IMR-90 (cell line): ENCODE measurements at regions not wholly inside any gene's neighbourhood (a gene's known extent, or its start where the extent isn't known, plus 50 kb on each side); places are given as distances from the start of the nearest gene placed in this dataset.

Source experiments
- ATAC-seq: fragments of 200-7000 bp; cut with Tn5 transposase; 2 replicates; pipeline ENCODE4 v1.9.1; 2020; ENCODE audit warnings: low read depth, mild to moderate bottlenecking, moderate library complexity
- BruUV-seq: library from RNA; stranded (reverse); fragments of 400-500 nt; replicated peaks from 2 replicates; lab custom pipeline; 2021; lab: Mats Ljungman, UMichigan
- CTCF ChIA-PET: fragments of 300-600 bp; formaldehyde crosslinking; extraction: SDS; loops from one replicate; lab custom pipeline; 2021; ENCODE audit warnings: antibody characterized with exemption; lab: Yijun Ruan, JAX
- POLR2A ChIA-PET: fragments of 300-600 bp; sonication (Branson Sonifier 250); formaldehyde crosslinking; loops from one replicate; lab custom pipeline; 2022; ENCODE audit warnings: antibody characterized with exemption; ENCODE audit not compliant: unreplicated experiment; lab: Charles Lee
- DNase-seq: peaks from one replicate; pipeline ENCODE4 v3.0.0; 2013
- H2AFZ ChIP-seq: replicated peaks from 2 replicates; pipeline ENCODE3; 2013; ENCODE audit warnings: low read length, mild to moderate bottlenecking; ENCODE audit not compliant: poor library complexity
- H2AK5ac ChIP-seq: 2 replicates; pipeline ENCODE4 v1.6.1; 2013; ENCODE audit warnings: low read depth, low read length, inconsistent platforms
- H2AK9ac ChIP-seq: replicated peaks from 2 replicates; pipeline ENCODE3; 2013; ENCODE audit warnings: mild to moderate bottlenecking, low read depth, low read length, moderate library complexity; ENCODE audit not compliant: poor library complexity
- H2BK120ac ChIP-seq: 2 replicates; pipeline ENCODE4 v1.6.1; 2013; ENCODE audit warnings: low read depth, low read length, inconsistent platforms
- H2BK15ac ChIP-seq: 3 replicates; pipeline ENCODE4 v1.6.1; 2013; ENCODE audit warnings: low read depth, low read length, inconsistent platforms
- H2BK20ac ChIP-seq: 2 replicates; pipeline ENCODE4 v1.6.1; 2013; ENCODE audit warnings: low read depth, mild to moderate bottlenecking, inconsistent platforms, low read length, moderate library complexity
- H2BK5ac ChIP-seq: 2 replicates; pipeline ENCODE4 v1.6.1; 2013; ENCODE audit warnings: mild to moderate bottlenecking, low read depth, low read length, inconsistent platforms; ENCODE audit not compliant: poor library complexity, severe bottlenecking
- H3K14ac ChIP-seq: replicated peaks from 2 replicates; pipeline ENCODE4 v1.6.1; 2013; ENCODE audit warnings: low read depth, low read length, inconsistent platforms
- H3K18ac ChIP-seq: 2 replicates; pipeline ENCODE4 v1.6.1; 2013; ENCODE audit warnings: low read depth, low read length, control low read depth
- H3K23ac ChIP-seq: 2 replicates; pipeline ENCODE4 v1.6.1; 2013; ENCODE audit warnings: low read depth, low read length, inconsistent platforms
- H3K27ac ChIP-seq: 2 replicates; pipeline ENCODE4 v1.5.1; 2013; ENCODE audit warnings: mild to moderate bottlenecking, control low read depth, low read length; ENCODE audit not compliant: insufficient read depth
- H3K27me3 ChIP-seq: 2 replicates; pipeline ENCODE4 v1.6.1; 2013; ENCODE audit warnings: low read length; ENCODE audit not compliant: control insufficient read depth, insufficient read depth
- H3K36me3 ChIP-seq: 2 replicates; pipeline ENCODE4 v1.6.1; 2013; ENCODE audit warnings: low read length, mixed read lengths; ENCODE audit not compliant: control insufficient read depth, insufficient read depth
- H3K4ac ChIP-seq: 2 replicates; pipeline ENCODE4 v1.6.1; 2013; ENCODE audit warnings: low read depth, low read length, inconsistent platforms
- H3K4me1 ChIP-seq: 2 replicates; pipeline ENCODE4 v1.6.1; 2013; ENCODE audit warnings: low read length, mixed read lengths; ENCODE audit not compliant: control insufficient read depth, insufficient read depth
- H3K4me2 ChIP-seq: 2 replicates; pipeline ENCODE4 v1.6.1; 2013; ENCODE audit warnings: low read depth, mild to moderate bottlenecking, control low read depth, low read length, moderate library complexity
- H3K4me3 ChIP-seq: 2 replicates; pipeline ENCODE4 v1.5.1; 2013; ENCODE audit warnings: low read depth, mild to moderate bottlenecking, control low read depth, low read length, moderate library complexity; ENCODE audit not compliant: insufficient read depth
- H3K56ac ChIP-seq: 2 replicates; pipeline ENCODE4 v1.6.1; 2013; ENCODE audit warnings: low read length, inconsistent platforms; ENCODE audit not compliant: insufficient read depth; ENCODE audit errors: extremely low read depth
- H3K79me1 ChIP-seq, 2 experiments: 2 replicates each; pipeline ENCODE4 v1.6.1; 2013; ENCODE audit warnings: low read length in 2 of 2, inconsistent platforms in 1 of 2, low read depth in 1 of 2
- H3K9ac ChIP-seq: 2 replicates; pipeline ENCODE4 v1.6.1; 2013; ENCODE audit warnings: low read depth, low read length, control low read depth
- H3K9me1 ChIP-seq: 2 replicates; pipeline ENCODE4 v1.6.1; 2013; ENCODE audit warnings: low read length, inconsistent platforms; ENCODE audit not compliant: insufficient read depth
- H3K9me3 ChIP-seq: 2 replicates; pipeline ENCODE4 v1.6.1; 2013; ENCODE audit warnings: low read length; ENCODE audit not compliant: control insufficient read depth, insufficient read depth
- H4K20me1 ChIP-seq: 2 replicates; pipeline ENCODE4 v1.6.1; 2013; ENCODE audit warnings: low read length, inconsistent platforms; ENCODE audit not compliant: insufficient read depth
- H4K5ac ChIP-seq: 2 replicates; pipeline ENCODE4 v1.6.1; 2013; ENCODE audit warnings: mild to moderate bottlenecking, low read depth, low read length, control low read depth
- H4K8ac ChIP-seq, 2 experiments: 2 replicates each; pipeline ENCODE4 v1.6.1; 2013; ENCODE audit warnings: low read depth in 2 of 2, low read length in 2 of 2, control low read depth in 1 of 2, inconsistent platforms in 1 of 2
- H4K91ac ChIP-seq: 2 replicates; pipeline ENCODE4 v1.6.1; 2013; ENCODE audit warnings: low read depth, low read length, inconsistent platforms; ENCODE audit not compliant: insufficient read depth
- BHLHE40 ChIP-seq: fragments of 150-350 bp; IDR thresholded peaks from 2 replicates; pipeline ENCODE4 v1.6.1; 2016; ENCODE audit warnings: mild to moderate bottlenecking, low read depth, low read length
- CEBPB ChIP-seq: IDR thresholded peaks from 2 replicates; pipeline ENCODE4 v1.6.1; 2012; ENCODE audit warnings: low read depth, low read length, improper control_type of control experiment
- CHD1 ChIP-seq: IDR thresholded peaks from 2 replicates; pipeline ENCODE4 v1.6.1; 2012; ENCODE audit warnings: low read depth, low read length, improper control_type of control experiment
- CTCF ChIP-seq: conservative IDR thresholded peaks from 2 replicates; pipeline ENCODE4 v1.5.1; 2012; ENCODE audit warnings: mild to moderate bottlenecking, low read depth, low read length, improper control_type of control experiment
- ELK1 ChIP-seq: fragments of 150-350 bp; IDR thresholded peaks from 2 replicates; pipeline ENCODE4 v1.6.1; 2016; ENCODE audit warnings: low read depth, mild to moderate bottlenecking, low read length, moderate library complexity, borderline replicate concordance
- FOS ChIP-seq: fragments of 150-350 bp; IDR thresholded peaks from 2 replicates; pipeline ENCODE4 v1.6.1; 2016; ENCODE audit warnings: low read depth, low read length
- MAFK ChIP-seq: IDR thresholded peaks from 2 replicates; pipeline ENCODE4 v1.6.1; 2012; ENCODE audit warnings: low read depth, low read length, improper control_type of control experiment
- MAZ ChIP-seq: IDR thresholded peaks from 2 replicates; pipeline ENCODE4 v1.6.1; 2012; ENCODE audit warnings: low read depth, mild to moderate bottlenecking, low read length, improper control_type of control experiment, moderate library complexity, borderline replicate concordance
- MXI1 ChIP-seq: IDR thresholded peaks from 2 replicates; pipeline ENCODE4 v1.6.1; 2012; ENCODE audit warnings: low read depth, mild to moderate bottlenecking, low read length, moderate library complexity, borderline replicate concordance
- NFE2L2 ChIP-seq: fragments of 150-350 bp; IDR thresholded peaks from 2 replicates; pipeline ENCODE4 v1.6.1; 2016; ENCODE audit warnings: low read depth, mild to moderate bottlenecking, low read length
- POLR2A ChIP-seq: IDR thresholded peaks from 2 replicates; pipeline ENCODE4 v1.6.1; 2012; ENCODE audit warnings: mild to moderate bottlenecking, low read depth, low read length
- RAD21 ChIP-seq: IDR thresholded peaks from 2 replicates; pipeline ENCODE4 v1.6.1; 2012; ENCODE audit warnings: low read length, improper control_type of control experiment
- RCOR1 ChIP-seq: IDR thresholded peaks from 2 replicates; pipeline ENCODE4 v1.6.1; 2012; ENCODE audit warnings: mild to moderate bottlenecking, low read length, improper control_type of control experiment; ENCODE audit not compliant: insufficient replicate concordance
- RFX5 ChIP-seq: IDR thresholded peaks from 2 replicates; pipeline ENCODE4 v1.8.0; 2012; ENCODE audit warnings: low read depth, mild to moderate bottlenecking, low read length, moderate library complexity
- SMC3 ChIP-seq: fragments of 150-350 bp; IDR thresholded peaks from 2 replicates; pipeline ENCODE4 v1.6.1; 2016; ENCODE audit warnings: low read depth, mild to moderate bottlenecking, antibody characterized with exemption, low read length, moderate library complexity
- USF2 ChIP-seq: fragments of 150-350 bp; IDR thresholded peaks from 2 replicates; pipeline ENCODE4 v1.6.1; 2017; ENCODE audit warnings: mild to moderate bottlenecking, antibody characterized with exemption, low read length, low read depth
- WGBS, 2 experiments: methylation state at CpG; one replicate each; pipeline versions ENCODE4 v1.1.5 to v1.1.7; 2013; ENCODE audit warnings: missing lambda C conversion rate in 2 of 2; ENCODE audit not compliant: insufficient read length in 1 of 2; ENCODE audit errors: extremely low coverage in 2 of 2; 5-methylcytosine and 5-hydroxymethylcytosine counted together
- dilution Hi-C: fragments of 300-500 bp; cut with HindIII; formaldehyde crosslinking; loops from one replicate; pipeline ENCODE4 v1.14.3; 2018; ENCODE audit warnings: low sequenced_read_pairs; ENCODE audit not compliant: unreplicated experiment
- in situ Hi-C: fragments of 300-500 bp; cut with MboI; formaldehyde crosslinking; loops from 3 replicates; pipeline ENCODE4 v1.14.3; 2019; ENCODE audit warnings: low sequenced_read_pairs, inconsistent platforms, mixed read lengths
- intact Hi-C: fragments of 100-400 bp; cut with micrococcal nuclease; formaldehyde crosslinking; loops from 2 replicates; pipeline ENCODE4 v1.10.0; 2022

GRCh38 chr6:44560458-44561059, 173.1 kb downstream of the CDC5L start:
- ATAC-seq (no peak), DNase-seq (no peak)
- H3K4me2 ChIP-seq: no peak overlapping the region
- in situ Hi-C loops (no loop called here), intact Hi-C loops (no loop called here), dilution Hi-C loops (no loop called here)
- H4K8ac ChIP-seq: no peak overlapping the region
- no peaks in the 10 kb centered on the region for H3K36me3 ChIP-seq
- TF ChIP-seq RCOR1: no peak
- no peak for TF ChIP-seq CHD1
- TF ChIP-seq MXI1: no peak
- no peak for TF ChIP-seq CEBPB
- no peak for TF ChIP-seq MAFK
- TF ChIP-seq RAD21: no peak
- no peak for TF ChIP-seq NFE2L2
- TF ChIP-seq RFX5: no peak
- TF ChIP-seq BHLHE40: no peak
- TF ChIP-seq CTCF: no peak
- no peak for TF ChIP-seq FOS
- no peak for TF ChIP-seq USF2
- no peak for TF ChIP-seq POLR2A
- no peak for TF ChIP-seq SMC3
- no peak for TF ChIP-seq ELK1
- no peak for TF ChIP-seq MAZ
- no peak overlapping the region for H2BK15ac ChIP-seq
- no TSS peak for BruUV-seq
- H3K56ac ChIP-seq: no peak overlapping the region
- ChIA-PET CTCF (no interaction called here), POLR2A (no interaction called here)
- H4K20me1 ChIP-seq: no peaks in the 10 kb centered on the region
- H2AFZ ChIP-seq: no peak overlapping the region
- H3K9me1 ChIP-seq: peaks cover 5% of the 10 kb centered on the region; the same call in 1 of the 2 replicates
- no peaks in the 10 kb centered on the region for H3K9me3 ChIP-seq
- no peaks in the 10 kb centered on the region; the same call in 1 of the 2 replicates for H3K4me1 ChIP-seq
- WGBS, 2 experiments: 83% methylated on average over 3 of the region's 12 CpGs; no CpG with 5 or more reads in 1 of the 2 experiments
- no peak overlapping the region for H2BK120ac ChIP-seq
- no peak overlapping the region for H3K4ac ChIP-seq
- no peak overlapping the region for H2BK5ac ChIP-seq
- no peak overlapping the region for H4K91ac ChIP-seq
- H3K27ac ChIP-seq: no peak overlapping the region
- H2AK9ac ChIP-seq: no peak overlapping the region
- H3K9ac ChIP-seq: no peak overlapping the region
- H2BK20ac ChIP-seq: no peak overlapping the region
- H3K18ac ChIP-seq: no peak overlapping the region
- H3K27me3 ChIP-seq: peaks cover 41% of the 10 kb centered on the region
- no peak overlapping the region for H3K23ac ChIP-seq
- H3K79me1 ChIP-seq: no peaks in the 10 kb centered on the region
- no peak overlapping the region for H4K5ac ChIP-seq
- H3K4me3 ChIP-seq: no peak overlapping the region
- H2AK5ac ChIP-seq: no peak overlapping the region
- no peak overlapping the region for H3K14ac ChIP-seq
